ENCODE measurements at regions not wholly inside any gene's neighbourhood (a gene's known extent, or its start where the extent isn't known, plus 50 kb on each side); places are given as distances from the start of the nearest gene placed in this dataset.
"Not testable (repeated sequence)": the region's sequence is repeated elsewhere in the genome, so short reads cannot be mapped to it uniquely, and the experiment has no call there.

- TF ChIP-seq POLR2A (IDR thresholded peaks at IDR 0.05; ENCODE audit: control extremely low read depth in 1 of 2, low read depth in 2 of 2, low read length in 2 of 2); CEBPB (IDR thresholded peaks at IDR 0.05; ENCODE audit: low read depth, low read length); EZH2 (IDR thresholded peaks at IDR 0.05; ENCODE audit: low read depth, low read length, severe bottlenecking); RAD21 (IDR thresholded peaks at IDR 0.05 in 1 of 2, conservative IDR thresholded peaks at IDR 0.05 in 1 of 2; ENCODE audit: low read depth in 2 of 2, low read length in 2 of 2); SIN3A (conservative IDR thresholded peaks at IDR 0.05 in 1 of 2, IDR thresholded peaks at IDR 0.05 in 1 of 2; ENCODE audit: low read depth in 1 of 2, low read length in 2 of 2); JUN (IDR thresholded peaks at IDR 0.05; ENCODE audit: low read depth, low read length): not testable (repeated sequence)
These were observed 118.9 kb upstream of the TPTE start for GRCh38 chr21:10402461-10402860.

Measured in H1 (cell line).